GM10266 (cell line): ENCODE measurements at regions not wholly inside any gene's neighbourhood (a gene's known extent, or its start where the extent isn't known, plus 50 kb on each side); places are given as distances from the start of the nearest gene placed in this dataset.

ENCODE experiments used
- DNase-seq: peaks from one replicate; pipeline ENCODE4 v3.0.0; 2012; ENCODE audit errors: extremely low spot score
- CTCF ChIP-seq: IDR thresholded peaks from 2 replicates; pipeline ENCODE4 v1.5.1; 2012; ENCODE audit warnings: mild to moderate bottlenecking, low read depth; ENCODE audit not compliant: control insufficient read depth, insufficient read depth; ENCODE audit errors: missing control alignments

DNA sequence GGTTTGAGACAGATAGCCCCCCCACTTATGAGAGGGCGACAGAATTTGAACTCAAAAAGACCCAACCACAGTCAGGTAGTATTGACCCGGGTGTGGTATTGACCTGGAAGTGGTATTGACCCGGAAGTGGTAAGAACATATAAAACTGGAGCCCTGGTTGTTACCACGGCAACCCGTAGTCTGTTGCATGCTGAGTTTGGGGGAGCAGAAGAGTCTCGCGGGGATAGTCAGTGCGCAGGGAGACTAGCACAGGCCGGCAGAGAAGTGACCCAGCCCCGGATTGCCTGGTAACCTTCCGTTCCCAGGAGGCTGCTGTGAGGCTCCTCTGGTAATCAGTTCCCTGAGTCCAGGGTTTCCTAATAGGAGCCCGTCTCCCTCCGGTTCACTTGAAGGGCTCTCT, 96.2 kb downstream of the SNX5 start:
- no peak for TF ChIP-seq CTCF
- DNase-seq = no peak

GRCh38 chr20:17871886-17872285, 96.7 kb downstream of the SNX5 start:
- no peak for TF ChIP-seq CTCF
- DNase-seq = no peak

DNA sequence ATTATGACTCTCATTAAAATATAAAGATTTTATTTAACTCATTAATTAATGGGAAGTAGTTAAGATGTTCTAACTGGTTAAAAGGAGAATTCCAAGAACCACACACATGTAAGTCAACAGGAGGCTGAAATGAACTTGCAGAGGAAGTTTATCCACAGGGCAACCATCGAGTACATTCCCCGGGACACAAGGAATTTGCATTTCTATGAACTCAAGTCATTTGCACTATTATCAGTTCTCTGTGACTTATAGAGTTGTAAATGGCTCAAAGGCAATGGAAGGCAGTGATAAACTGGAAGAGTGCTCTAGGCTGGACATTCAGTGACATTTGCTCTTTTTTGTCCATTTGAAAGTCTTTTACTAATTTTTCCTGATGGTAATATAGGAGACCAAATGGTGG, 97.4 kb downstream of the SNX5 start:
- no peak for TF ChIP-seq CTCF
- DNase-seq = no peak

DNA sequence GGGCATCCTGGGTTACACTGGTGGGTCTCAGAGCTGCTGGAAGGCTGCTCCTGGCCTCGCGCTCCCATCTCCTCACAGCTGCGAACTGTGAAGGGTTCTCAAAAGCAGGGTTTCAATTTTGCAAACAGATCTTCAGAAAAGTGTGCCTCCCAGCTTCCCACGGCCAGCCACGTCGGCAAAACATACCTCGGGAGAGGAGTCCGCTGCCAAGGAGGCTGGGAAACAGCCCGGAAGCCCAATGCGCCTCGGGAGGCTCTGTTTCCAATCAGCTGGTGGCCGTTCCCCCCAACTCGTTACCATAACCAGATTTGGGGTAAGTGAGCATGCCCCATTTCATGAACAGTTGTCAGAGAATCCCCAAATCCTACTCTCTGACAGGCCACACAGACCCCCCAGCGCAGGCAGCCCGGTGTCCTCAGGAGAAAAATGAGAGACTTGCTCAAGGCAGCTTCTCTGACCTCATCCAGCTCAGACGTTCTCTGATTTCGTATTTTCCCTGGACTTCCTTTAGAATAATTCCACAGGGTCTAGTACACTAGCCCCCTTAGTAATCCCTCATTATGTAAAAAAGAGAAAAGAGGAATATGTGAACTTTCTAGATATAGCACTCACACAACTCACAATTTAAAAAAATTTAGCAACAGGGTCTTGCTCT, 98.4 kb downstream of the SNX5 start:
- no peak for DNase-seq
- TF ChIP-seq CTCF = no peak

DNA sequence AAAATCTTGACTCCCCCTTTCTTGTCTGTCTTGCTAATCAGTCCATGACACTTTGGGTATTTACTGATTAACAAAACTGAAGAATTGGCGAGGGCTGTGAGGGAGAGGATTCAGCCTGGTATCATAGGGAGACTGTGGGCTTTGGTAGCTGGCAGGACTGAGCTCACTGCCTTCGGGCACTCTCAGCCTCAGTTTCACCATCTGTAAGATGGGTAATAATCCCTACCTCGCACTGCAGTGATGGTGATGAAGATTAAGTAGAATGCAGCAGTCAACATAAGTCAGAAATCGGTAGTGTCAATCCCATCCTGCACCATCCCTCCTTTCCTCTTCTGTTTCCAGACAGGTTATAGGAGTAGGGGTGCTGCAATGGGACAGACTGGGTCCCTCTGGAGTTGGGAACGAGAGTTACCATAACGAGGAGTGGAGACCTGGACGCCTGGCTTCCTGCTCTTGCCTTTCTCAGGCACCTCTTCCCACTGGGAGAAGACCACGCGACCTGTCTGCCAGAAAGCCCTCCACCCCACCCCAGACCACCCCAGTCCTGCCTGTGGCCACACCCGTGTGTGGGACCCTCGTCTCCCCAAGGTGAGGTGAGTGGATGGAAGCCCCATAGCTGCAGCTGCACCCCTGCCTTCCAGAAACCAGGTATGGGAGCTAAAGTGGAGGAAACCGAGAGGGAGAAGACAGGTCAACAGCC, 99.1 kb downstream of the SNX5 start:
- no peak for DNase-seq
- TF ChIP-seq CTCF = no peak

GRCh38 chr20:17868700-17869231, 99.8 kb downstream of the SNX5 start:
- TF ChIP-seq CTCF = no peak
- no peak for DNase-seq

GRCh38 chr20:17868151-17868550, 100.4 kb downstream of the SNX5 start:
- DNase-seq = no peak
- no peak for TF ChIP-seq CTCF
